CD14-positive monocyte (primary cell): ENCODE measurements at regions not wholly inside any gene's neighbourhood (a gene's known extent, or its start where the extent isn't known, plus 50 kb on each side); places are given as distances from the start of the nearest gene placed in this dataset.

Experiments used
- DNase-seq, 3 donors: peaks; one replicate each; pipeline ENCODE4 v3.0.0-alpha.2; 2011 to 2022
- H2AFZ ChIP-seq: 2 replicates; pipeline ENCODE4 v1.6.0; 2012; ENCODE audit warnings: mild to moderate bottlenecking, low read depth, low read length, inconsistent platforms; ENCODE audit not compliant: insufficient read depth, poor library complexity, severe bottlenecking
- H3K27ac ChIP-seq, 2 donors: 1 replicate in 1 of 2; 2 replicates in 1 of 2; pipeline ENCODE4 v1.5.1; 2012 to 2013; ENCODE audit warnings: low read length in 2 of 2, control low read depth in 1 of 2, inconsistent platforms in 1 of 2, low read depth in 1 of 2, mild to moderate bottlenecking in 1 of 2
- H3K27me3 ChIP-seq, 2 donors: one replicate each; pipeline versions ENCODE4 v1.6.0 to v1.6.1; 2011 to 2013; ENCODE audit warnings: low read length in 2 of 2; ENCODE audit not compliant: control insufficient read depth in 2 of 2, insufficient read depth in 2 of 2
- H3K36me3 ChIP-seq, 2 donors: replicated peaks in 1 of 2; 1 replicate in 1 of 2; 2 replicates in 1 of 2; pipeline versions ENCODE4 v1.5.1 to v1.6.1; 2012 to 2013; ENCODE audit warnings: low read length in 2 of 2, control low read depth in 1 of 2, inconsistent platforms in 1 of 2, mild to moderate bottlenecking in 1 of 2; ENCODE audit not compliant: insufficient read depth in 2 of 2, control insufficient read depth in 1 of 2
- H3K4me1 ChIP-seq, 2 donors: 1 replicate in 1 of 2; 2 replicates in 1 of 2; pipeline versions ENCODE4 v1.5.1 to v1.6.1; 2012 to 2013; ENCODE audit warnings: low read length in 2 of 2, control low read depth in 1 of 2, inconsistent platforms in 1 of 2, mild to moderate bottlenecking in 1 of 2, moderate library complexity in 1 of 2; ENCODE audit not compliant: insufficient read depth in 2 of 2, control insufficient read depth in 1 of 2
- H3K4me2 ChIP-seq: replicated peaks from 2 replicates; pipeline ENCODE3; 2012; ENCODE audit warnings: low read length, moderate library complexity, mild to moderate bottlenecking; ENCODE audit not compliant: poor library complexity, severe bottlenecking; ENCODE audit errors: extremely low read depth
- H3K4me3 ChIP-seq, 3 experiments: fragments of 200-600 bp in 1 of 3; sonication (generic) in 1 of 3; replicated peaks in 1 of 3; 1 replicate in 2 of 3; 2 replicates in 1 of 3; pipeline ENCODE4 v1.5.1; 2011 to 2013; ENCODE audit warnings: low read length in 3 of 3, mild to moderate bottlenecking in 3 of 3, control low read depth in 2 of 3, low read depth in 2 of 3, inconsistent platforms in 1 of 3, moderate library complexity in 1 of 3
- H3K79me2 ChIP-seq: 2 replicates; pipeline ENCODE4 v1.6.0; 2012; ENCODE audit warnings: mild to moderate bottlenecking, control low read depth, inconsistent platforms, low read length, moderate library complexity; ENCODE audit not compliant: insufficient read depth
- H3K9ac ChIP-seq: 2 replicates; pipeline ENCODE4 v1.6.0; 2017; ENCODE audit warnings: low read length, mild to moderate bottlenecking; ENCODE audit not compliant: insufficient read depth, poor library complexity, severe bottlenecking
- H3K9me3 ChIP-seq, 2 donors: replicated peaks in 1 of 2; 1 replicate in 1 of 2; 2 replicates in 1 of 2; pipeline versions ENCODE4 v1.5.1 to v1.6.1; 2012 to 2013; ENCODE audit warnings: low read length in 2 of 2, control low read depth in 1 of 2; ENCODE audit not compliant: control insufficient read depth in 1 of 2, insufficient read depth in 1 of 2
- H4K20me1 ChIP-seq: 2 replicates; pipeline ENCODE4 v1.6.0; 2012; ENCODE audit warnings: mild to moderate bottlenecking, low read length, control low read depth, moderate library complexity; ENCODE audit not compliant: insufficient read depth
- H3K27ac Mint-ChIP-seq, 7 donors: one replicate each; pipeline ENCODE4 v1.8.0; 2020; ENCODE audit warnings: mild to moderate bottlenecking in 7 of 7, mixed read lengths in 7 of 7, moderate library complexity in 6 of 7, inconsistent platforms in 2 of 7
- H3K27me3 Mint-ChIP-seq, 3 donors: one replicate each; pipeline ENCODE4 v1.8.0; 2021 to 2022; ENCODE audit warnings: low read depth in 3 of 3, mild to moderate bottlenecking in 3 of 3, mixed read lengths in 3 of 3, moderate library complexity in 3 of 3, inconsistent platforms in 1 of 3
- H3K36me3 Mint-ChIP-seq, 2 donors: one replicate each; pipeline ENCODE4 v1.8.0; 2020; ENCODE audit warnings: mixed read lengths in 2 of 2, inconsistent platforms in 1 of 2, mild to moderate bottlenecking in 1 of 2
- H3K4me1 Mint-ChIP-seq: one replicate; pipeline ENCODE4 v1.8.0; 2020; ENCODE audit warnings: mild to moderate bottlenecking, mixed read lengths
- H3K4me3 Mint-ChIP-seq, 2 donors: one replicate each; pipeline ENCODE4 v1.8.0; 2020; ENCODE audit warnings: mild to moderate bottlenecking in 2 of 2, mixed read lengths in 2 of 2, moderate library complexity in 1 of 2
- H3K9me3 Mint-ChIP-seq, 7 donors: one replicate each; pipeline ENCODE4 v1.8.0; 2020 to 2022; ENCODE audit warnings: mixed read lengths in 7 of 7, mild to moderate bottlenecking in 6 of 7, moderate library complexity in 6 of 7, inconsistent platforms in 2 of 7
- WGBS: methylation state at CpG from one replicate; pipeline ENCODE4 v1.1.5; 2013; ENCODE audit warnings: missing lambda C conversion rate; ENCODE audit not compliant: insufficient coverage; 5-methylcytosine and 5-hydroxymethylcytosine counted together
- intact Hi-C, 2 donors: fragments of 100-400 bp; cut with micrococcal nuclease; formaldehyde crosslinking; loops; one replicate each; pipeline versions ENCODE4 v1.15.0 to v1.15.1; 2023
- TF ChIP-seq, protein P1 (sequence below): fragments of 200-600 bp; IDR thresholded peaks from one replicate; pipeline ENCODE4 v1.8.0; 2022; ENCODE audit warnings: antibody characterized with exemption, mild to moderate bottlenecking

- H3K4me1 ChIP-seq: peaks cover 25 to 26% of the 10 kb centered on the region in 2 donors
- Mint-ChIP-seq H3K4me3 (no peak overlapping the region), H3K27ac (no peak overlapping the region), H3K36me3 (no peaks in the 10 kb centered on the region), H3K4me1 (no peaks in the 10 kb centered on the region), H3K27me3 (peaks cover 0 to 2% (median 0%) of the 10 kb centered on the region in 3 donors), H3K9me3 (peaks cover 0 to 3% (median 0%) of the 10 kb centered on the region in 7 donors)
- TF ChIP-seq, protein P1, sequence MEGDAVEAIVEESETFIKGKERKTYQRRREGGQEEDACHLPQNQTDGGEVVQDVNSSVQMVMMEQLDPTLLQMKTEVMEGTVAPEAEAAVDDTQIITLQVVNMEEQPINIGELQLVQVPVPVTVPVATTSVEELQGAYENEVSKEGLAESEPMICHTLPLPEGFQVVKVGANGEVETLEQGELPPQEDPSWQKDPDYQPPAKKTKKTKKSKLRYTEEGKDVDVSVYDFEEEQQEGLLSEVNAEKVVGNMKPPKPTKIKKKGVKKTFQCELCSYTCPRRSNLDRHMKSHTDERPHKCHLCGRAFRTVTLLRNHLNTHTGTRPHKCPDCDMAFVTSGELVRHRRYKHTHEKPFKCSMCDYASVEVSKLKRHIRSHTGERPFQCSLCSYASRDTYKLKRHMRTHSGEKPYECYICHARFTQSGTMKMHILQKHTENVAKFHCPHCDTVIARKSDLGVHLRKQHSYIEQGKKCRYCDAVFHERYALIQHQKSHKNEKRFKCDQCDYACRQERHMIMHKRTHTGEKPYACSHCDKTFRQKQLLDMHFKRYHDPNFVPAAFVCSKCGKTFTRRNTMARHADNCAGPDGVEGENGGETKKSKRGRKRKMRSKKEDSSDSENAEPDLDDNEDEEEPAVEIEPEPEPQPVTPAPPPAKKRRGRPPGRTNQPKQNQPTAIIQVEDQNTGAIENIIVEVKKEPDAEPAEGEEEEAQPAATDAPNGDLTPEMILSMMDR: no peak
- peak in 2 of 3 donors; percentile 34 to 60 for DNase-seq
- no peaks in the 10 kb centered on the region for H3K79me2 ChIP-seq
- H3K4me3 ChIP-seq: peak overlapping the region in 1 of 3 experiments; percentile 35
- intact Hi-C loops: loop anchor here in 1 of 2 donors (10.0 kb wide), 2 partner anchors 57 to 257 kb away; no protein-coding TSS in a partner anchor
- no peaks in the 10 kb centered on the region for H3K27me3 ChIP-seq
- peak overlapping the region; percentile 52 to 85 for H3K27ac ChIP-seq
- H3K9ac ChIP-seq: peak overlapping the region; percentile 49
- H3K36me3 ChIP-seq: no peaks in the 10 kb centered on the region
- WGBS: 54% methylated on average over 5 of the region's 6 CpGs
- no peaks in the 10 kb centered on the region for H3K9me3 ChIP-seq
- H4K20me1 ChIP-seq: no peaks in the 10 kb centered on the region
- peak overlapping the region; percentile 45 for H3K4me2 ChIP-seq
- H2AFZ ChIP-seq: peak overlapping the region; percentile 43
Measured at GRCh38 chr10:4067931-4068561, 283.0 kb upstream of the KLF6 start.

DNA sequence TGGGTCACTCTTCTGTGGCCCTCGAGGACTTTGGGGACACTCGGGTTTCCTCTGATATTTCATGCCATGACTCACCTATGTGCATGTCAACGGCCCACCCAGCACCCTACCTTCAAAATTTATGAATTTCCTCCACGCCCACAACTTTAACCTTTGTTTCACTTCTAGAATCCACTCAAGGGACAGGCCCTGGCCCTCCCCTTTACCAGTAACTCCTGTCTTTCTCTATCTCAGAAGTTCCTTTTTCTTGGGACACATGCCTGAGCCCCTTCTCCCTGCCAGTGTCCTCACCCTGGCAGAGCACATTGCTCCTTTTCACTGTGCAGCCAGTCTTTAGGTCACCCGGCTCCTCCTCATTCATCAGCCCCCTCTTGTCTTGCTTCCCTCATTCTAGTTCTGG lies 282.5 kb upstream of the KLF6 start:
- H3K27ac ChIP-seq: peak overlapping the region; percentile 52 to 85
- H3K27me3 Mint-ChIP-seq: peaks cover 0 to 2% (median 0%) of the 10 kb centered on the region in 3 donors
- peak overlapping the region in 1 of 3 experiments; percentile 35 for H3K4me3 ChIP-seq
- peak overlapping the region; percentile 45 for H3K4me2 ChIP-seq
- H2AFZ ChIP-seq: peak overlapping the region; percentile 43
- H3K4me1 Mint-ChIP-seq: no peaks in the 10 kb centered on the region
- no peaks in the 10 kb centered on the region for H3K36me3 Mint-ChIP-seq
- no peaks in the 10 kb centered on the region for H3K36me3 ChIP-seq
- peak overlapping the region; percentile 49 for H3K9ac ChIP-seq
- peaks cover 25 to 26% of the 10 kb centered on the region in 2 donors for H3K4me1 ChIP-seq
- H3K9me3 Mint-ChIP-seq: peaks cover 0 to 3% (median 0%) of the 10 kb centered on the region in 7 donors
- no peaks in the 10 kb centered on the region for H3K27me3 ChIP-seq
- TF ChIP-seq, protein P1: no peak
- no peak overlapping the region for H3K4me3 Mint-ChIP-seq
- intact Hi-C loops: loop anchor here in 1 of 2 donors (10.0 kb wide), 2 partner anchors 57 to 257 kb away; no protein-coding TSS in a partner anchor
- H3K9me3 ChIP-seq: no peaks in the 10 kb centered on the region
- WGBS: 7% methylated on average over 5 of the region's 5 CpGs
- H4K20me1 ChIP-seq: no peaks in the 10 kb centered on the region
- H3K79me2 ChIP-seq: no peaks in the 10 kb centered on the region
- peak; percentile 43 to 84 (median 53) for DNase-seq
- H3K27ac Mint-ChIP-seq: no peak overlapping the region
